GM21447 (cell line): ENCODE measurements at regions not wholly inside any gene's neighbourhood (a gene's known extent, or its start where the extent isn't known, plus 50 kb on each side); places are given as distances from the start of the nearest gene placed in this dataset.
"Not testable (repeated sequence)": the region's sequence is repeated elsewhere in the genome, so short reads cannot be mapped to it uniquely, and the experiment has no call there.

Experiments used
- ATAC-seq: cut with Tn5 transposase; IDR thresholded peaks from one replicate; pipeline ENCODE4 v1.9.1; 2021; ENCODE audit not compliant: unreplicated experiment

GRCh38 chr7:125848157-125848556, 918.5 kb upstream of the POT1 start:
- no peak for ATAC-seq

- ATAC-seq, result no peak
Observed at GRCh38 chr7:125847692-125848091, 918.1 kb upstream of the POT1 start.

DNA sequence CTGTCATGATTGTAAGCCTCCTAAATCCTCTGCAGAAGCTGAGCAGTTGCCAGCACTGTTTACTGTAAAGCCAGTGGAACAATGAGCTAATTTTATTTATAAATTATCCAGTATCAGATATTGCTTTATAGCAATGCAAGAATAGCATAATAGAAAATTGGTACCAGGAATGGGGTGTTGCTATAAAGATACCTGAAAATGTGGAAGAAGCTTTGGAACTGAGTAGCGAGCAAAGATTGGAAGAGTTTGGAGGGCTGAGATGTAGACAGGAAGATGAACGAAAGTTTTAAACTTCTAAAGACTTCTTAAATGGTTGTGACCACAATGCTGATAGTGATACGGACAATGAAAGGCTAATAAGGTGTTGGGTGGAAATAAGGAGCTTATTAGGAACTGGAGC, 917.4 kb upstream of the POT1 start:
- no peak for ATAC-seq

DNA sequence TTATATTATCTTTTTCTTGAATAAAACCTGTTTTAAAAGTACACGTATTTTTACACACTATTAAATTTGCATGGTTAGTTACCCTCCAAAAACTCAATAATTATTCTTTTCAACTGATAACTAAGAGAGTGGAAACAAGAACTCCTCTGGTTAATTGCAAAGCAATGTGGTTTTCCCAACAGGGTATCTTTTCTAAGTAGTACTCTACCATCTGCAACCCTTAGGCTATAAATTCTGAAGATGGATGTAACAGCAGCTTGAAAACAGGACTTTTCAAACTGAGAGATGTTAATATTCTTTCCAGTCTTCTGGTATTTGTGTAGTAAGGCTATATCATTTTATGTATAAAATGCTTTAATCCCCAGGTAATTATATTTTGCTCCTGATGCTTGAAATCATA, 916.1 kb upstream of the POT1 start:
- ATAC-seq, result no peak

GRCh38 chr7:125834421-125834820, 904.8 kb upstream of the POT1 start:
- no peak for ATAC-seq

DNA sequence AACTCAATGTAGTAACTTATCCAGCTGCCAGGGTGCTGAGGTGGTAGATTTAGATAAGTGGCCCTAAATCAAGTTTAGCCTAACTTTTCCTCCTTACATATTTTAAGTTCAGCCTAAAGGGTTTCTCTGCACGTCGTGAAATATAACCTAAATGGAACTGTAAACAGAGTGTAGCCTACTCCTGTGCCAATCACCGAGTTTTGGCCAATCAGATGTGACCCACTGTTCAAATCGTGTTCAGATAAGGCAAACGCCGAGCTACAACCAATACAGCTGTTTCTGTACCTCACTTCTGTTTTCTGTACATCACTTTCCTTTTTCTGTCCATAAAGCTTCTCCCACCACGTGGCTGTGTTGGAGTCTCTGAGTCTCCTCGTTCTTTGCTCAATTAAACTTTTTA, 904.2 kb upstream of the POT1 start:
- ATAC-seq, result no peak

GRCh38 chr7:125830743-125831142, 901.1 kb upstream of the POT1 start:
- no peak for ATAC-seq

DNA sequence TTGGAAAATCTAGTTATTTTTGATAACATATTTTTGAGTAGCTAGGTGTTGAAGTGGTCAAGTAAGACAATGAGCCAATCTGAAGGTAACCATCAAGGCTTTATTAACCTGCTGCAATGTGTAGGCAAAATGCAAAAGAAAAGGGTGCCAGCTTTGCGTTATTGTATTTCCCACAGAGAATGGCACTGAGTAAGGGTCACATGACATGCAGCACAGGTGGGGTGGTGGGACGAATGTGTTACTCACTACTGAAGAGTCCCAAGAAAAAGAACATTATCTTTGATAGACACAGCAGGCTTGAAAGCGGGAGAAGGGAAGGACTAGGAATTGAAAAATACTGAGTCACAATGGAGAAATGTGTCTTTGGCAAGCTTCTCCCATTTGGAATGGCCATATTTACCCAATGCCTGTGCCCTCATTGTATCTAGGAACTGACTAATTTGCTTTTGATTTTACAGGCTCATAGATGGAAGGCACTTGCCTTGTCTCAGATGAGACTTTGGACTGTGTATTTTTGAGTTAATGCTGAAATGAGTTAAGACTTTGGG, 898.6 kb upstream of the POT1 start:
- ATAC-seq, result no peak

GRCh38 chr7:125823538-125823937, 893.9 kb upstream of the POT1 start:
- no peak for ATAC-seq

DNA sequence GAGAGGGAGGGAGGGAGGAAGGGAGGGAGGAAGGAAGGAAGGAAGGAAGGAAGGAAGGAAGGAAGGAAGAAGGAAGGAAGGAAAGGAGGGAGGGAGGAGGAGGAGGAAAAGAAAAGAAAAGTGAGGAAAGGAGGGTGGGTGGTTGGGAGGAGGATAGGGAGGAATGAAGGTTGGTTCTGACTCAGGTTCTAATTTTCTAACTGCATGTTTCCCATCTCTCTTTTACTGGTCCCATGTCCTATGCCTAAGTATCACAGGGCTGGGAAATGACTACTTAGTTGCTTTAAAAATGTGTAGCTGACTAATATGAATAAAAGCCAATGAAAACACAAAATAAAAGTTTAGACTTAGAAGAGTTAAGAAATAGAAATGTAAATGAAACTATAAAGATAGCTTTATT, 890.9 kb upstream of the POT1 start:
- no peak for ATAC-seq

DNA sequence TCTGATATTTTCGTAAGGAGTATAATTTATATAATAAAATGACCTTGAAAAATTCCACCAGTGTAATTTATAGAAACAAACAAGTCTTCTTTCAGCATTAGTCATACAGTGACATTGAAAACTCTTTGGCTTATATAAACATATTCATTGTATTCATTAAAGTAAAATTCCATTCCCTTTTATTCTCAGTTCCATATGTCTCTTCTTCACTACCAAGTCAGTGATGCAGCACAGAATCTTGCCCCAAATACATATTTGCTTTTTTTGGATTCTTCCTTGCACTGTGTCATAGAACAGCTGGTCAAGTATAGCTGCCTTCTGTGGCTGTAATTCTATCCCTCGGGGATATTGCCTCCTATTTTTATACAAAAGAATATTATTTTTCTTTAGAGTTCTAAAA, 884.5 kb upstream of the POT1 start:
- ATAC-seq, result no peak

DNA sequence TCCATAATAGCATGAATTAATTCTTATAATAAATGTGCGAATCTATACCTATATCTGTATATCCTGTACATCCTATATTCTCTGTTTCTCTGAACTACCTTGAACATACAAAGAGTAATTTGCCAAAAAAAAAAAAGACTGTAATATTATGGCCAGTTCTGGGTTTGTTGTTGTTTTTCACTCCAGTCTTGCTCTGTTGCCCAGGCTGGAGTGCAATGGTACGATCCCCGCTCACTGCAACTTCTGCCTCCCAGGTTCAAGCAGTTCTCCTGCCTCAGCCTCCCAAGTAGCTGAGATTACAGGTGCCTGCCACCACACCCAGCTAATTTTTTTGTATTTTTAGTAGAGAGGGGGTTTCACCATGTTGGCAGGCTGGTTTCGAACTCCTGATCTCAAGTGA, 876.9 kb upstream of the POT1 start:
- ATAC-seq, result not testable (repeated sequence)

- no peak for ATAC-seq
Observed at GRCh38 chr7:125804273-125804672, 874.6 kb upstream of the POT1 start.

GRCh38 chr7:125780153-125780552, 850.5 kb upstream of the POT1 start:
- no peak for ATAC-seq

GRCh38 chr7:125775317-125775716, 845.7 kb upstream of the POT1 start:
- no peak for ATAC-seq

GRCh38 chr7:125773113-125773785, 843.6 kb upstream of the POT1 start:
- no peak for ATAC-seq

- ATAC-seq, result no peak
Observed at GRCh38 chr7:125747966-125748365, 818.3 kb upstream of the POT1 start.

GRCh38 chr7:125746510-125746909, 816.9 kb upstream of the POT1 start:
- no peak for ATAC-seq

DNA sequence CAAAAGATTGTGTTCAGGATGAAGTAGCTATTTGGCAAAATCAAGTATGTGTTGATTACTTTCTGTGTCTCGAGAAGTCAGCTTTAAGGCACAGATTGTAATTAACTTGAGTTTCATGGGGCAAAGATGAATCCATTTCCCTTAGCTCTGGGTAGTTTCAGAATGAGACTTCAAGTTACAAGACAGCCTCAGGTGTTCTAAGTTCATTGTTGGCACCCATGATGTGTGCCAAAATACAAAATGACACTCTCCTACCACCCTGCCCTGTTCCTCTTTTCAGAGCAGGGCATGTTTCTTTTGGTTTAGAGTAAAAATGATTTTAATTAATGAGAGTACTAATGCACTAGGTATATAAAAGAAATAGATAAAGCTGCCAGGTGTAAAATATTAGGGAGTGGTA, 797.6 kb upstream of the POT1 start:
- no peak for ATAC-seq

DNA sequence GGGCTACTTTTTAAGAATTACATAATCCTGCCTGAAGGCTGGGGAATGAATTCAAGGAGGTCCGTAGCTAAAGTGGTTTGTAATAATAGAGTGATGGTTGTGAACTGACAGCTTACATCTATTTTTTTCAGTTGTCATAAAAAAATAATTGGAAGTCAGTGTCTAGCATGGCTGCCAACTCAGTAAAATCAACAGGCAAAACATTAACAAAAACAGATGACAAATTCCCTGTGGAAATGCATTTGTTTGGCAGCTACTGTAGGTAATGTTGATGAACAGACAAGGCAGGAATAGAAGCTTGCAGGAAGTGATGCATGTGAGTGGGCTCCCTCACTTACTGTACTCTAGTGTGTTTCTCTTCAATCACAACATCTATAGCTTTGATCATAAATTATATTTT, 766.0 kb upstream of the POT1 start:
- no peak for ATAC-seq

GRCh38 chr7:125683156-125683555, 753.5 kb upstream of the POT1 start:
- ATAC-seq, result no peak

DNA sequence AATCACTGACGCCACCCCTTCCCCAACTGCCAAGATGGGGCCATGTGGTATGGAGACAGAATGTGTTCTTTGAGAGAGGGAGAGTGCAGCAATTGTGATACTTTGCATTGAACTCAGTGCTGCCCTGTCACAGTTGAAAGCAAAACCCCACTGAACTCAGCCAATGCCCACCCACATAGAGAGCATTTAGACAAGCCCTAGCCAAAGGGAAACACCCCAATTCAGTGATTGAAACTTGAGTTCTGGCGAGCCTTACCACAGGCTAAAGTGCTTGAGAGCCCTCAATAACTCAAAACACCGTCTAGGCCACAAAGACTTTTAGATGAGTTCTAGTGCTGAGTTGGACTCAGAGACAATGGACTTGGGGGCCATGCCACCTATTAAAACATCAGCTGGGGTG, 751.9 kb upstream of the POT1 start:
- ATAC-seq, result no peak

DNA sequence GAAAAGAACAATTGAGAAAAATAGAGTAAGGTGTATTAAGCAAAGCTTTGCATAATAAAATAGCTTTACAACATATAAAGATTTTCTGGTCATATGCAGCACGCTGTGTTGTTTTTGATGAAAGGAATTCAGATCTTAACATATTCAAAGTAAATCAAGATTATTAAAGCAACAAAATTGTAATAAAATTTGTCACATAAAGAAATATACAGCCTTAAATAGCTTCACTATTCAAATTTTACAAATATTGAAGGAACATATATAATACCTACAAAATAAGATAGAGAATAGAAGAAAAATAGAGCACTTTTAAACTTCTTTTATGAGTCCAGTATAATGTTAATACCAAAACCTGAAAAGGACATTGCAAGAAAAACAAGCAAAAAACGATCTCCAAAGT, 749.1 kb upstream of the POT1 start:
- ATAC-seq, result no peak
